Neural progenitor cell (in vitro differentiated cells): ENCODE measurements at regions not wholly inside any gene's neighbourhood (a gene's known extent, or its start where the extent isn't known, plus 50 kb on each side); places are given as distances from the start of the nearest gene placed in this dataset.

Experiments used
- DNase-seq: peaks from one replicate; pipeline ENCODE4 v3.0.0-alpha.2; 2016; ENCODE audit warnings: low spot score
- H2AFZ ChIP-seq: fragments of 200-600 bp; sonication (generic); replicated peaks from 2 replicates; pipeline ENCODE4 v1.6.1; 2016; ENCODE audit warnings: antibody characterized with exemption
- H3F3A ChIP-seq: fragments of 200-600 bp; sonication (generic); 2 replicates; pipeline ENCODE4 v1.6.1; 2016; ENCODE audit warnings: antibody characterized with exemption, low read depth
- H3K27ac ChIP-seq: fragments of 200-600 bp; sonication (generic); 2 replicates; pipeline ENCODE4 v1.5.1; 2016; ENCODE audit warnings: mild to moderate bottlenecking
- H3K27me3 ChIP-seq: fragments of 200-600 bp; sonication (generic); 2 replicates; pipeline ENCODE4 v1.6.1; 2016; ENCODE audit warnings: mild to moderate bottlenecking, moderate library complexity
- H3K36me3 ChIP-seq: fragments of 200-600 bp; sonication (generic); 2 replicates; pipeline ENCODE4 v1.5.1; 2016
- H3K4me1 ChIP-seq: fragments of 200-600 bp; sonication (generic); 2 replicates; pipeline ENCODE4 v1.6.1; 2016; ENCODE audit warnings: mixed run types
- H3K4me2 ChIP-seq: fragments of 200-600 bp; sonication (generic); 2 replicates; pipeline ENCODE4 v1.6.1; 2016
- H3K4me3 ChIP-seq: fragments of 200-600 bp; sonication (generic); 2 replicates; pipeline ENCODE4 v1.5.1; 2016
- H3K79me2 ChIP-seq: fragments of 200-600 bp; sonication (generic); 2 replicates; pipeline ENCODE4 v1.6.1; 2016; ENCODE audit warnings: low read depth
- H3K9ac ChIP-seq: fragments of 200-600 bp; sonication (generic); 2 replicates; pipeline ENCODE4 v1.6.1; 2016
- H3K9me3 ChIP-seq: fragments of 200-600 bp; sonication (generic); 2 replicates; pipeline ENCODE4 v1.5.1; 2016; ENCODE audit warnings: low read depth
- H4K20me1 ChIP-seq: fragments of 200-600 bp; sonication (generic); 2 replicates; pipeline ENCODE4 v1.6.1; 2016; ENCODE audit warnings: low read depth
- H3K27ac Mint-ChIP-seq: 3 replicates; pipeline ENCODE4 v1.8.0; 2021; ENCODE audit warnings: mixed read lengths
- H3K27me3 Mint-ChIP-seq: 2 replicates; pipeline ENCODE4 v1.8.0; 2022; ENCODE audit warnings: low read depth, mild to moderate bottlenecking, inconsistent platforms, moderate library complexity, mixed read lengths; ENCODE audit not compliant: insufficient read depth
- H3K36me3 Mint-ChIP-seq: 3 replicates; pipeline ENCODE4 v1.8.0; 2021; ENCODE audit warnings: mixed read lengths
- H3K4me1 Mint-ChIP-seq: 3 replicates; pipeline ENCODE4 v1.8.0; 2021; ENCODE audit warnings: mixed read lengths
- H3K4me3 Mint-ChIP-seq: 3 replicates; pipeline ENCODE4 v1.8.0; 2021; ENCODE audit warnings: mild to moderate bottlenecking, moderate library complexity, mixed read lengths
- H3K9me3 Mint-ChIP-seq: 3 replicates; pipeline ENCODE4 v1.8.0; 2020; ENCODE audit warnings: mixed read lengths
- CTCF ChIP-seq: fragments of 200-600 bp; sonication (generic); IDR thresholded peaks from 2 replicates; pipeline ENCODE4 v1.5.1; 2017; ENCODE audit warnings: antibody characterized with exemption, mild to moderate bottlenecking
- EZH2 ChIP-seq: fragments of 200-600 bp; sonication (generic); IDR thresholded peaks from 2 replicates; pipeline ENCODE4 v1.6.1; 2017; ENCODE audit warnings: antibody characterized with exemption, mild to moderate bottlenecking, moderate library complexity
- EZH2phosphoT487 ChIP-seq: fragments of 200-600 bp; sonication (generic); IDR thresholded peaks from 2 replicates; pipeline ENCODE4 v1.6.1; 2017; ENCODE audit warnings: antibody characterized with exemption

- Mint-ChIP-seq H3K27me3 (peaks cover 23% of the 10 kb centered on the region), H3K27ac (no peak overlapping the region), H3K4me3 (no peak overlapping the region), H3K9me3 (peaks cover 3% of the 10 kb centered on the region), H3K4me1 (no peaks in the 10 kb centered on the region), H3K36me3 (no peaks in the 10 kb centered on the region)
- Histone ChIP-seq H3K4me2 (no peak overlapping the region), H3K9me3 (no peaks in the 10 kb centered on the region), H3K4me3 (no peak overlapping the region), H3K79me2 (no peaks in the 10 kb centered on the region), H3K27me3 (peaks cover 4% of the 10 kb centered on the region), H3F3A (no peaks in the 10 kb centered on the region), H3K36me3 (no peaks in the 10 kb centered on the region), H3K27ac (no peak overlapping the region), H3K4me1 (no peaks in the 10 kb centered on the region), H2AFZ (no peak overlapping the region), H3K9ac (no peak overlapping the region), H4K20me1 (peaks cover 12% of the 10 kb centered on the region)
- TF ChIP-seq EZH2phosphoT487 = no peak
- TF ChIP-seq CTCF = no peak
- TF ChIP-seq EZH2 = no peak
- DNase-seq = no peak
Observed at GRCh38 chr9:126084008-126084407, 242.6 kb upstream of the MVB12B start.

GRCh38 chr9:126084696-126085095, 241.9 kb upstream of the MVB12B start:
- H3K4me1 ChIP-seq = no peaks in the 10 kb centered on the region
- H3K9me3 Mint-ChIP-seq = no peaks in the 10 kb centered on the region
- peaks cover 12% of the 10 kb centered on the region for H4K20me1 ChIP-seq
- H3K27ac ChIP-seq = no peak overlapping the region
- no peak overlapping the region for H3K4me2 ChIP-seq
- H3K36me3 ChIP-seq = no peaks in the 10 kb centered on the region
- no peaks in the 10 kb centered on the region for H3K9me3 ChIP-seq
- H3K27ac Mint-ChIP-seq = no peak overlapping the region
- H3F3A ChIP-seq = no peaks in the 10 kb centered on the region
- no peaks in the 10 kb centered on the region for H3K79me2 ChIP-seq
- TF ChIP-seq CTCF (no peak), EZH2phosphoT487 (no peak), EZH2 (no peak)
- no peaks in the 10 kb centered on the region for H3K36me3 Mint-ChIP-seq
- H2AFZ ChIP-seq = no peak overlapping the region
- peaks cover 4% of the 10 kb centered on the region for H3K27me3 ChIP-seq
- H3K4me1 Mint-ChIP-seq = no peaks in the 10 kb centered on the region
- no peak overlapping the region for H3K4me3 Mint-ChIP-seq
- H3K9ac ChIP-seq = no peak overlapping the region
- peaks cover 19% of the 10 kb centered on the region for H3K27me3 Mint-ChIP-seq
- H3K4me3 ChIP-seq = no peak overlapping the region
- no peak for DNase-seq

- H2AFZ ChIP-seq = no peak overlapping the region
- no peaks in the 10 kb centered on the region for H3K79me2 ChIP-seq
- H3K4me3 ChIP-seq = no peak overlapping the region
- H3K27ac ChIP-seq = no peak overlapping the region
- H3K9ac ChIP-seq = no peak overlapping the region
- H3K4me1 Mint-ChIP-seq = no peaks in the 10 kb centered on the region
- no peaks in the 10 kb centered on the region for H3F3A ChIP-seq
- H3K27me3 ChIP-seq = peaks cover 4% of the 10 kb centered on the region
- no peaks in the 10 kb centered on the region for H3K9me3 ChIP-seq
- no peak for DNase-seq
- H3K36me3 ChIP-seq = no peaks in the 10 kb centered on the region
- H3K27me3 Mint-ChIP-seq = peaks cover 19% of the 10 kb centered on the region
- H3K4me3 Mint-ChIP-seq = no peak overlapping the region
- H3K9me3 Mint-ChIP-seq = no peaks in the 10 kb centered on the region
- TF ChIP-seq EZH2 (no peak), CTCF (no peak), EZH2phosphoT487 (no peak)
- H3K36me3 Mint-ChIP-seq = no peaks in the 10 kb centered on the region
- no peak overlapping the region for H3K27ac Mint-ChIP-seq
- no peak overlapping the region for H3K4me2 ChIP-seq
- H4K20me1 ChIP-seq = peaks cover 12% of the 10 kb centered on the region
- no peaks in the 10 kb centered on the region for H3K4me1 ChIP-seq
Observed at GRCh38 chr9:126085170-126085569, 241.5 kb upstream of the MVB12B start.
